BJ (cell line): ENCODE measurements at regions not wholly inside any gene's neighbourhood (a gene's known extent, or its start where the extent isn't known, plus 50 kb on each side); places are given as distances from the start of the nearest gene placed in this dataset.

Experiments used
- CTCF ChIA-PET: fragments of 350-600 bp; formaldehyde crosslinking; extraction: SDS; loops from one replicate; lab custom pipeline; 2021; ENCODE audit warnings: antibody characterized with exemption, inconsistent platforms; lab: Yijun Ruan, JAX
- POLR2A ChIA-PET: fragments of 300-600 bp; sonication (Branson Sonifier 250); formaldehyde crosslinking; extraction: SDS; loops from one replicate; lab custom pipeline; 2021; ENCODE audit warnings: antibody characterized with exemption; lab: Charles Lee
- DNase-seq: peaks from one replicate; pipeline ENCODE4 v3.0.0-alpha.2; 2011; ENCODE audit warnings: low read depth
- H3K27me3 ChIP-seq: 2 replicates; pipeline ENCODE4 v1.6.0; 2011; ENCODE audit warnings: low read length; ENCODE audit not compliant: control insufficient read depth, insufficient read depth
- H3K36me3 ChIP-seq: 2 replicates; pipeline ENCODE4 v1.5.1; 2011; ENCODE audit warnings: low read length; ENCODE audit not compliant: control insufficient read depth, insufficient read depth
- H3K4me3 ChIP-seq: 2 replicates; pipeline ENCODE4 v1.5.1; 2011; ENCODE audit warnings: low read depth, mild to moderate bottlenecking, control low read depth, low read length
- TF ChIP-seq, protein P1 (sequence below): IDR thresholded peaks from 2 replicates; pipeline ENCODE4 v1.5.1; 2011; ENCODE audit warnings: low read depth, mild to moderate bottlenecking, control low read depth, inconsistent platforms, low read length, moderate library complexity; ENCODE audit not compliant: insufficient read depth

DNA sequence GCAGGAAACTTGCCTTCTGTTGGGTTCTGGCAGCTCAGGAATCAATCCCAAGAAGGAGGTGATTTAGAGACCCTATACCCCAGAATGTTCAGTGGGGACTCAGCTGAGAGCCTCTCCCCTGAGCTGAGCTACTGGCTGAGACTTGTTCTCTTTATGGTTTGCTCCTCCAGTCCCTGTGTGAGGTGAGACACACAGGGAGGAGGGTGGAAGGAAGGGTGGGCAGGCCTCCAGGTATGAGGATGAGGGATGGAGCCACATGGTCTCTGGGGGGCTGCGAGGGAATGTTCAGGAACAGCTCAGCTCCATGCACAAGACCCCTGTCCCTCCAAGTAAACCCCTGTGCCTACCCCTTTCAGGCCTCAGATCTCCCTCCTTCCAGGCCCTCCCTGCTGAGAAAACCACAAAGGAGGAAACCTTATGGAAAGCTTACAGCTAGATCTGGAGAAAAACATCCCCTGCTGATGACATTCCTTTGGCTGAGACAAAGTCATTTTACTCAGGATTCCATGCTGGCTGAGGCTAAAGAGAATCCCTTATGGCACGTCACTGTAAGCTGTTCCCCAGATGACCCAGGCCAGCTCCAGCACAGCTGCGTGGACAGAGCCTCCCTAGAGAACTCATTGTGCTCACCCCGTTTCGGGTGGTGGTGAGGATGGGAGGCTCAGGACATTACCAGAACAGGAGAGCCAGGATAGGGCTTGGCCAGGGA, 91.5 kb upstream of the IPO9 start:
- ChIA-PET POLR2A (interaction anchor here (0.5 to 0.6 kb wide), 2 partner anchors 20 to 26 kb away, joined by 3 to 5 read pairs; no protein-coding TSS in a partner anchor), CTCF (interaction anchor here (0.7 to 3.7 kb wide), 11 partner anchors 10 to 250 kb away, joined by 3 to 18 read pairs (median 3); no protein-coding TSS in a partner anchor)
- TF ChIP-seq, protein P1, sequence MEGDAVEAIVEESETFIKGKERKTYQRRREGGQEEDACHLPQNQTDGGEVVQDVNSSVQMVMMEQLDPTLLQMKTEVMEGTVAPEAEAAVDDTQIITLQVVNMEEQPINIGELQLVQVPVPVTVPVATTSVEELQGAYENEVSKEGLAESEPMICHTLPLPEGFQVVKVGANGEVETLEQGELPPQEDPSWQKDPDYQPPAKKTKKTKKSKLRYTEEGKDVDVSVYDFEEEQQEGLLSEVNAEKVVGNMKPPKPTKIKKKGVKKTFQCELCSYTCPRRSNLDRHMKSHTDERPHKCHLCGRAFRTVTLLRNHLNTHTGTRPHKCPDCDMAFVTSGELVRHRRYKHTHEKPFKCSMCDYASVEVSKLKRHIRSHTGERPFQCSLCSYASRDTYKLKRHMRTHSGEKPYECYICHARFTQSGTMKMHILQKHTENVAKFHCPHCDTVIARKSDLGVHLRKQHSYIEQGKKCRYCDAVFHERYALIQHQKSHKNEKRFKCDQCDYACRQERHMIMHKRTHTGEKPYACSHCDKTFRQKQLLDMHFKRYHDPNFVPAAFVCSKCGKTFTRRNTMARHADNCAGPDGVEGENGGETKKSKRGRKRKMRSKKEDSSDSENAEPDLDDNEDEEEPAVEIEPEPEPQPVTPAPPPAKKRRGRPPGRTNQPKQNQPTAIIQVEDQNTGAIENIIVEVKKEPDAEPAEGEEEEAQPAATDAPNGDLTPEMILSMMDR: 0 out of 2 replicates have a peak, but pooled peaks have one; percentile 2

DNA sequence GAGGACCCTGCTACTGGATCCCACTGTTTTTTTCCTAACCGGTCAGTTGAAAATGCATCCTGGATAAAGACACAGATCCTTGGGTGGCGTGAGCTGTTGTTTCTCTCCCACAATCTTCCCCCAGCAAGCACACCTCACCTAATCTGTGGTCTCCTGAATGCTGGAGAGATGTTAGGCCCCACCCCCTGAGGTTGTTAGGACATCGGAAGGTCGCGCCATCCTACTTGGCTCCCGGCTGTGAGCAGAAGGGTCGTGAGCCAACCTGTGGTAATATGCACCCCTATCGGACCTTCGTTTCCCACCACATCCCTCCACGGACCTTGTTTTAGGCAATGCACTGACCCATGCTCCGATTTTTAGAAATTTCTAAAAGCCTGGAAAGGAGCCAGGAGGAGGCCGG, 89.9 kb upstream of the IPO9 start:
- TF ChIP-seq, protein P1: no peak
- ChIA-PET POLR2A (no interaction called here), CTCF (interaction anchor here (0.6 to 1.6 kb wide), 5 partner anchors 30 to 1332 kb away, joined by 3 to 8 read pairs (median 3); no protein-coding TSS in a partner anchor)
- Histone ChIP-seq H3K36me3 (peaks cover 6% of the 10 kb centered on the region), H3K4me3 (peak overlapping the region; percentile 60), H3K27me3 (no peaks in the 10 kb centered on the region)
- DNase-seq: no peak

More for the DNA sequence above, 91.5 kb upstream of the IPO9 start:
- Histone ChIP-seq H3K27me3 (no peaks in the 10 kb centered on the region), H3K4me3 (no peak overlapping the region), H3K36me3 (peaks cover 6% of the 10 kb centered on the region)
- peak; percentile 78 for DNase-seq

DNA sequence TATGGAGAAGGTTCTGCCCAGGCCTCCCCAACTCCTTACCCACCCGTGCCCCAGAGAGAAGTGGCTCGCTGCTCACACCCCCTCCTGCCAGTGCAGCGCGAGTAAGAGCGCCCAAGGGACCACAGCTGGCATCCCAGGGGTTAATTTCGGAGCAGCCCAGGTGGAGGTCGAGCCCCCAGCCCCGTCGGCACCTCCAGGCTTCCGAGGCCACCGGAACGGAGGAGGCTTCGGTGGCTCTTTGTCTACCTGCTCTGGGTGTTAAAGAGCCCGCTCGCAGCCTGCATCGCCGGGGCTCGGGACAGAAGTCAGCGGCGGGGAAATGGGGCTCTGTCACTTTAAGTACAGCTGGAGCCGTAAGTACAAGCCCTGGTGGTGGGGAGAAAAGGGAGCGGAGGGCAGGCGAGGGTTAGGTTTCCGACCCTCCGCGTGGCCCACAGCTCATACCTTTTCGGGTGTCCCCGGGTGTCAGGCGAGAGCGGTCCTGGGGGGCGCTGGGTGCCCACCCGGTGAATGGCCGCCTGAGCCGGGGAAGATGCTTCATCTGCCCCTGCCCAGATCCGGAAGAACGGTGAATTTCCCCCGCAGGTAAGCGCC, 89.4 kb upstream of the IPO9 start:
- ChIA-PET CTCF (interaction anchor here (0.6 to 2.0 kb wide), 12 partner anchors 20 to 1331 kb away, joined by 3 to 13 read pairs (median 3); no protein-coding TSS in a partner anchor), POLR2A (no interaction called here)
- TF ChIP-seq, protein P1: 0 out of 2 replicates have a peak, but pooled peaks have one; percentile 2
- H3K36me3 ChIP-seq: peaks cover 4% of the 10 kb centered on the region
- H3K4me3 ChIP-seq: peak overlapping the region; percentile 60
- no peaks in the 10 kb centered on the region for H3K27me3 ChIP-seq
- no peak for DNase-seq

DNA sequence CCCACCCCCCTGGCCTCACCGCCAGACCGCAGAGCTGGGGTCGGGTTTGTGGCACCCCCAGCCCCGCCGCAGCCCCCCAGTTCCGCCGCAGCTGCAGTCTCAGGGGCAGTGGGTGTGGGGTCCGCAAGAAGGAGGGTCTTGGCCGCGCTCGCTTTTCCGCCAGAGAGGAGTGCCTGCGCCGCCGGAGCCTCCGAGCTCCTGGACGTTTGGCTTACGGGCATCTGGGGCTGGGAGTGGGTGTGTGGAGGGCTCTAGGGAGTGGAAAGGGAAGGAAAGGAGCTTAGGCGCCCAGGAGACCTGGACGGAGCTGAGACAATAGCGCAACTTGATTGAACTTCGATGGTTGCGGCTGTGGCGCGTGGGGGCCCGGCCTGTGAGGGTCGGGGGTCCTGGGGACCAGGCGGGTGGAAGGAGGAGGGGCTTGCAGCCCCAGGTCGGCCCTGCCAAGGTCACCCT, 88.8 kb upstream of the IPO9 start:
- DNase-seq: no peak
- CTCF ChIA-PET: interaction anchor here (0.8 to 2.0 kb wide), 12 partner anchors 16 to 258 kb away, joined by 3 to 13 read pairs (median 3); no protein-coding TSS in a partner anchor
- Histone ChIP-seq H3K27me3 (no peaks in the 10 kb centered on the region), H3K4me3 (peak overlapping the region; percentile 60), H3K36me3 (peaks cover under 1% of the 10 kb centered on the region; the same call in 1 of the 2 replicates)
- POLR2A ChIA-PET: no interaction called here
- TF ChIP-seq, protein P1: no peak

DNA sequence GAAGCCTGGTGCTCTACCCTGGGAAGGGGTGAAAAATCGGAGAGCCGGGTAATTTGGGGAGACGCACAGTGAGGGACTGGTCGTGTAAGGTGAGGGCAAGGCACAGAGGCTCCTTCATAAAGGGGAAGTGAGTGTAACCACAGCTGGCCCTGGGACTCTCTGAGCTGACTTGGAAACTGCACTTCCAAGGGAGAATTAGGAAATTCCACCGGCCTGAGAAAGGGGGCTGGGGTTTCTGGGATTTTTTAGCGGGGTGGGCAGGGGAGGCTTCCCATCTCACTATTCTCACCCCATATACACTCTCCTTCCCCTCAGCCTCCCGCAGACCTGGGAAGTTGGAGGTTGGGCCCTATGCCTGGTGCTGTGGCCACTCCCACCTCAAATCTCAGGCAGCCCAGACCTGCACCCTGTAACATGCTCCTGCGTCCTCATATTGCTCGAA, 88.3 kb upstream of the IPO9 start:
- H3K27me3 ChIP-seq: no peaks in the 10 kb centered on the region
- TF ChIP-seq, protein P1: no peak
- DNase-seq: no peak
- CTCF ChIA-PET: interaction anchor here (0.9 to 9.0 kb wide), 11 partner anchors 15 to 259 kb away, joined by 3 to 64 read pairs (median 4); no protein-coding TSS in a partner anchor
- POLR2A ChIA-PET: no interaction called here
- H3K4me3 ChIP-seq: peak overlapping the region; percentile 60
- H3K36me3 ChIP-seq: no peaks in the 10 kb centered on the region; the same call in 1 of the 2 replicates
